ENCODE measurements at regions not wholly inside any gene's neighbourhood (a gene's known extent, or its start where the extent isn't known, plus 50 kb on each side); places are given as distances from the start of the nearest gene placed in this dataset.
A peak's percentile ranks its signal among the peaks of the same experiment; 100 is the strongest.

- TF ChIP-seq, protein P1, sequence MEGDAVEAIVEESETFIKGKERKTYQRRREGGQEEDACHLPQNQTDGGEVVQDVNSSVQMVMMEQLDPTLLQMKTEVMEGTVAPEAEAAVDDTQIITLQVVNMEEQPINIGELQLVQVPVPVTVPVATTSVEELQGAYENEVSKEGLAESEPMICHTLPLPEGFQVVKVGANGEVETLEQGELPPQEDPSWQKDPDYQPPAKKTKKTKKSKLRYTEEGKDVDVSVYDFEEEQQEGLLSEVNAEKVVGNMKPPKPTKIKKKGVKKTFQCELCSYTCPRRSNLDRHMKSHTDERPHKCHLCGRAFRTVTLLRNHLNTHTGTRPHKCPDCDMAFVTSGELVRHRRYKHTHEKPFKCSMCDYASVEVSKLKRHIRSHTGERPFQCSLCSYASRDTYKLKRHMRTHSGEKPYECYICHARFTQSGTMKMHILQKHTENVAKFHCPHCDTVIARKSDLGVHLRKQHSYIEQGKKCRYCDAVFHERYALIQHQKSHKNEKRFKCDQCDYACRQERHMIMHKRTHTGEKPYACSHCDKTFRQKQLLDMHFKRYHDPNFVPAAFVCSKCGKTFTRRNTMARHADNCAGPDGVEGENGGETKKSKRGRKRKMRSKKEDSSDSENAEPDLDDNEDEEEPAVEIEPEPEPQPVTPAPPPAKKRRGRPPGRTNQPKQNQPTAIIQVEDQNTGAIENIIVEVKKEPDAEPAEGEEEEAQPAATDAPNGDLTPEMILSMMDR (IDR thresholded peaks at IDR 0.05) = no peak
- H3K27ac Mint-ChIP-seq = peak overlapping the region; percentile 19; the same call in 1 of the 2 replicates
- no peaks in the 10 kb centered on the region for H3K9me3 Mint-ChIP-seq
- H3K4me3 Mint-ChIP-seq = peak overlapping the region; percentile 7; the same call in 1 of the 2 replicates
- H3K27me3 Mint-ChIP-seq (ENCODE audit: insufficient read depth) = no peaks in the 10 kb centered on the region
- no peaks in the 10 kb centered on the region for H3K36me3 Mint-ChIP-seq (ENCODE audit: low read depth)
- DNase-seq = no peak
- H3K4me1 Mint-ChIP-seq (ENCODE audit: low read depth) = peaks cover 11% of the 10 kb centered on the region
Measured at GRCh38 chr12:115190010-115190770, 506.2 kb upstream of the TBX3 start.

DNA sequence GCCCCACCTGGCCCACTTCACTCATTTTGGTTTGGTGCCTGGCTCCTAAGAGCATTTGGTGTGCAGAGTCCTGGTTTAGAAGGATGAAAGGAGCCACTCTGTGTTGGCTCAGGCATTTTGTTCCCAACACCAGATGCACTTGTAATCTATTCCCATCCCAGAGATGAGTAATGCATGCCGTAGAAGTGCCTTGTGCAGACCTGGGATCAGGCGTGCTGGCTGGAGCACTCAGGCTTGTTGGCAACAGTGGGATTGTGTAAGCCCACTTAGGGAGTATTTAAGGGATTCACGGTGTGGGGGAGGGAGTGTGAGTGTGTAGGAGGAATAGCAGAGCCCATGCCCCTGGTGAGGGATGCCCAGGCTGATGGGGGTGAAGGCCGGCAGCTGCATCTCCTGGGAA lies 501.5 kb upstream of the TBX3 start:
- H3K27me3 Mint-ChIP-seq (ENCODE audit: insufficient read depth) = peaks cover 2% of the 10 kb centered on the region; the same call in 1 of the 2 replicates

DNA sequence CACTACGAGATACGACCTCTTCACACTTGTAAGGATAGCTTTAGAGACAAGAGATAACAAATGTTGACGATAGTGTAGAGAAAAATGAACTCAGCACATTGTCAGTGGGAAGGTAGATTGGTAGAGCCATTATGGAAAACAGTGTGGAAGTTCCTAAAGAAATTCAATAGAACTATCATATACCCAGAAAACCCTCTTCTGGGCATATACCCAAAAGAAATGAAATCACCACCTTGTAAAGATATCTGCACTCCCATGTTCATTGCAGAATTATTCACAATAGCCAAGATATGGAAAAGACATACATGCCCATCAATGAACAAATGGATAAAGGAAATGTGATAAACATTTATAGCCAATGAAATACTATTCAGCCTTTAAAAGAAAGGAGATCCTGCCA lies 499.8 kb upstream of the TBX3 start:
- Mint-ChIP-seq H3K27me3 (ENCODE audit: insufficient read depth) (peaks cover 2% of the 10 kb centered on the region; the same call in 1 of the 2 replicates), H3K4me3 (no peak overlapping the region), H3K9me3 (no peaks in the 10 kb centered on the region), H3K36me3 (ENCODE audit: low read depth) (no peaks in the 10 kb centered on the region), H3K27ac (no peak overlapping the region), H3K4me1 (ENCODE audit: low read depth) (no peaks in the 10 kb centered on the region)
- DNase-seq = no peak
- TF ChIP-seq, protein P1 (IDR thresholded peaks at IDR 0.05) = no peak

More for the DNA sequence above, 501.5 kb upstream of the TBX3 start:
- Mint-ChIP-seq H3K36me3 (ENCODE audit: low read depth) (no peaks in the 10 kb centered on the region), H3K4me3 (no peak overlapping the region), H3K4me1 (ENCODE audit: low read depth) (peaks cover 10% of the 10 kb centered on the region), H3K9me3 (no peaks in the 10 kb centered on the region), H3K27ac (no peak overlapping the region)
- TF ChIP-seq, protein P1 (IDR thresholded peaks at IDR 0.05) = no peak
- no peak for DNase-seq

DNA sequence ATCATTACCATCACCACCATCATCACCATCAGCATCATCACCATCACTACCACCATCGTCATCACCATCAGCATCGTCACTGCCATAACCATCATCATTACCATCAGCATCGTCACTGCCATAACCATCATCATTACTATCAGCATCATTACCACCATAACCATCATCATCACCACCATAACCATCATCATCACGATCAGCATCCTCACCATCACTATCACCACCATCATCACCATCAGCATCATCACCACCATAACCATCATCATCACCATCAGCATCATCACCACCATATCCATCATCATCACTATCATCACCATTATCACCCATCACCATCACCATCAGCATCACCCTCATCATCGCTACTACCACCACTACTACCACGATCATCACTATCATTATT lies 493.9 kb upstream of the TBX3 start:
- no peaks in the 10 kb centered on the region for H3K9me3 Mint-ChIP-seq
- no peak overlapping the region for H3K4me3 Mint-ChIP-seq
- no peak overlapping the region for H3K27ac Mint-ChIP-seq
- H3K4me1 Mint-ChIP-seq (ENCODE audit: low read depth) = peaks cover 14% of the 10 kb centered on the region
- TF ChIP-seq, protein P1 (IDR thresholded peaks at IDR 0.05) = no peak
- H3K36me3 Mint-ChIP-seq (ENCODE audit: low read depth) = peaks cover 9% of the 10 kb centered on the region
- H3K27me3 Mint-ChIP-seq (ENCODE audit: insufficient read depth) = no peaks in the 10 kb centered on the region; the same call in 1 of the 2 replicates
- DNase-seq = no peak

DNA sequence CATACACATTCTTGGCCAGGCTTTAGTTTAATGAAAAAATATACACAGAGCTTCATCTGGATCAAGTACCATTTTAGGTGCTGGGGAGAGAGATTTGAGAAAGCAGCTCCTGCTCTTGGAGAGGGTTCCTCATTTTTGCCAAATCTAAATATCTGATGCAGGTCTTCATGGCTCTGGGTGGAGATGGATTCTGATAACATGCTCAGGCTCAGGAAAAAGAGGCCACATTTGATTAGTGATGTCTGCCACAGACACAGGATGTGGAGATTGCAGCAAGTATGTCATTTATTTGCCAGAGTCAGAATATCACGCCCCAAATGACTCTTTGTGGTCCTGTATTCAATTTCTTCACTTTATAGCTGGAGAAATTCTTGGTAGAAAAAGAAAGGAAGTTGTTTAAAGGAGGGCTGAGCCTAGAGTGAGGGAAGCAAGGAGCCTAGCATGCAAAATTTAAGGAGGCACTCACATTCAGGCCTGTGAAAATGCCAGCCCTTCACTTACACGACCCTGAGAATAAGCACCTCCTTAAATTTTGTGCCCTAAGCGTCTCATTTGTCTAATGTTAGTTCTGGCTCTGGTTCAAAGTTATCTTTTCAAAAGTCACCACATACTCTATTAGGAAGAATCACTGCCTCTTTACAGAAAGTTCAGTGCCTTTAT lies 492.9 kb upstream of the TBX3 start:
- no peak overlapping the region for H3K4me3 Mint-ChIP-seq
- H3K4me1 Mint-ChIP-seq (ENCODE audit: low read depth) = peaks cover 24% of the 10 kb centered on the region
- TF ChIP-seq, protein P1 (IDR thresholded peaks at IDR 0.05) = no peak
- no peaks in the 10 kb centered on the region for H3K9me3 Mint-ChIP-seq
- H3K27ac Mint-ChIP-seq = no peak overlapping the region
- no peaks in the 10 kb centered on the region; the same call in 1 of the 2 replicates for H3K27me3 Mint-ChIP-seq (ENCODE audit: insufficient read depth)
- H3K36me3 Mint-ChIP-seq (ENCODE audit: low read depth) = peaks cover 9% of the 10 kb centered on the region
- no peak for DNase-seq
